HCT116 (cell line): ENCODE measurements at regions not wholly inside any gene's neighbourhood (a gene's known extent, or its start where the extent isn't known, plus 50 kb on each side); places are given as distances from the start of the nearest gene placed in this dataset.

Source experiments
- ATAC-seq: fragments of 200-7000 bp; cut with Tn5 transposase; 2 replicates; pipeline ENCODE4 v1.9.1; 2020; ENCODE audit warnings: mild to moderate bottlenecking, moderate library complexity
- BruUV-seq: library from RNA; stranded (reverse); fragments of 400-500 nt; replicated peaks from 2 replicates; lab custom pipeline; 2021; lab: Mats Ljungman, UMichigan
- CTCF ChIA-PET: fragments of 300-600 bp; sonication (Branson Sonifier 250); formaldehyde crosslinking; loops from one replicate; lab custom pipeline; 2021; ENCODE audit warnings: antibody characterized with exemption; lab: Charles Lee
- POLR2A ChIA-PET: fragments of 300-600, 350-600 bp; sonication (Branson Sonifier 250); formaldehyde crosslinking; loops from one replicate; lab custom pipeline; 2021; ENCODE audit warnings: antibody characterized with exemption; lab: Charles Lee
- RAD21 ChIA-PET, 2 experiments: fragments of 300-600 bp; sonication (Branson Sonifier 250); formaldehyde crosslinking; loops; one replicate each; lab custom pipeline; 2023; ENCODE audit warnings: low total read pairs in 2 of 2; ENCODE audit not compliant: uncharacterized antibody in 2 of 2, unreplicated experiment in 2 of 2, low non-redundant PET in 1 of 2; lab: Charles Lee
- DNase-seq: peaks from one replicate; pipeline ENCODE4 v3.0.0-alpha.2; 2010; ENCODE audit warnings: low read depth, low spot score
- H2AFZ ChIP-seq: fragments of 200-600 bp; shearing (Covaris generic), sonication (generic); 2 replicates; pipeline ENCODE4 v1.6.1; 2017; ENCODE audit warnings: low read depth, mixed run types, mixed read lengths, antibody characterized with exemption, low read length; ENCODE audit not compliant: poor library complexity, severe bottlenecking
- H3K27ac ChIP-seq: 2 replicates; pipeline ENCODE4 v1.5.1; 2012; ENCODE audit warnings: low read depth, low read length
- H3K27me3 ChIP-seq: fragments of 200-600 bp; sonication (generic); 2 replicates; pipeline ENCODE4 v1.6.1; 2016; ENCODE audit warnings: mixed run types, low read length, mixed read lengths; ENCODE audit not compliant: insufficient read depth
- H3K36me3 ChIP-seq, 2 experiments: fragments of 200-500 bp in 1 of 2; fragments of 200-600 bp in 1 of 2; sonication (Bioruptor generic) in 1 of 2; sonication (generic) in 1 of 2; 2 replicates each; pipeline versions ENCODE4 v1.5.1 to v1.6.1; 2014 to 2016; ENCODE audit warnings: low read length in 2 of 2, inconsistent platforms in 1 of 2, mixed read lengths in 1 of 2, mixed run types in 1 of 2; ENCODE audit not compliant: insufficient read depth in 2 of 2, control insufficient read depth in 1 of 2
- H3K4me1 ChIP-seq, 2 experiments: fragments of 200-600 bp in 1 of 2; sonication (generic) in 1 of 2; 2 replicates each; pipeline versions ENCODE4 v1.5.1 to v1.6.1; 2012 to 2017; ENCODE audit warnings: low read length in 2 of 2, inconsistent platforms in 1 of 2, mild to moderate bottlenecking in 1 of 2, mixed read lengths in 1 of 2, mixed run types in 1 of 2, moderate library complexity in 1 of 2; ENCODE audit not compliant: insufficient read depth in 2 of 2, control insufficient read depth in 1 of 2
- H3K4me2 ChIP-seq: fragments of 200-600 bp; sonication (generic); 2 replicates; pipeline ENCODE4 v1.6.1; 2017; ENCODE audit warnings: mixed run types, low read length, mixed read lengths
- H3K4me3 ChIP-seq, 2 experiments: fragments of 200-600 bp in 1 of 2; sonication (generic) in 1 of 2; replicated peaks in 1 of 2; 2 replicates each; pipeline ENCODE4 v1.5.1; 2011 to 2016; ENCODE audit warnings: low read length in 2 of 2, control low read depth in 1 of 2, low read depth in 1 of 2, mild to moderate bottlenecking in 1 of 2, mixed read lengths in 1 of 2, mixed run types in 1 of 2
- H3K79me2 ChIP-seq: fragments of 200-600 bp; sonication (generic); 2 replicates; pipeline ENCODE4 v1.6.1; 2017; ENCODE audit warnings: mild to moderate bottlenecking, mixed run types, low read length, moderate library complexity, mixed read lengths; ENCODE audit not compliant: insufficient read depth
- H3K9ac ChIP-seq: fragments of 200-600 bp; sonication (generic); 2 replicates; pipeline ENCODE4 v1.6.1; 2016; ENCODE audit warnings: low read length, mixed read lengths
- H3K9me2 ChIP-seq: fragments of 200-600 bp; sonication (generic), shearing (Covaris generic); 2 replicates; pipeline ENCODE4 v1.6.1; 2017; ENCODE audit warnings: mixed run types, mild to moderate bottlenecking, moderate library complexity; ENCODE audit not compliant: insufficient read depth
- H3K9me3 ChIP-seq, 2 experiments: fragments of 200-500 bp in 1 of 2; fragments of 200-600 bp in 1 of 2; sonication (Bioruptor generic) in 1 of 2; sonication (generic) in 1 of 2; 2 replicates each; pipeline ENCODE4 v1.6.1; 2014 to 2017; ENCODE audit warnings: low read length in 2 of 2, mixed read lengths in 2 of 2, inconsistent platforms in 1 of 2, low read depth in 1 of 2, mild to moderate bottlenecking in 1 of 2, mixed run types in 1 of 2, moderate library complexity in 1 of 2; ENCODE audit not compliant: control insufficient read depth in 1 of 2, insufficient read depth in 1 of 2
- H4K20me1 ChIP-seq: fragments of 200-600 bp; sonication (generic), shearing (Covaris generic); 2 replicates; pipeline ENCODE4 v1.6.1; 2017; ENCODE audit warnings: mixed run types, mild to moderate bottlenecking, moderate library complexity; ENCODE audit not compliant: insufficient read depth
- ELF1 ChIP-seq: IDR thresholded peaks from 2 replicates; pipeline ENCODE4 v1.6.1; 2012; ENCODE audit warnings: low read depth, borderline replicate concordance
- EZH2phosphoT487 ChIP-seq: fragments of 200-600 bp; IDR thresholded peaks from 2 replicates; pipeline ENCODE4 v1.6.1; 2018; ENCODE audit warnings: antibody characterized with exemption, borderline replicate concordance
- RAD21 ChIP-seq: IDR thresholded peaks from 2 replicates; pipeline ENCODE4 v1.6.1; 2012; ENCODE audit warnings: low read depth, mild to moderate bottlenecking
- ZFX ChIP-seq: fragments of 450-650 bp; IDR thresholded peaks from 2 replicates; pipeline ENCODE4 v1.6.1; 2017
- intact Hi-C: fragments of 100-400 bp; cut with micrococcal nuclease; formaldehyde crosslinking; loops from 2 replicates; pipeline ENCODE4 v1.10.0; 2022
- TF ChIP-seq, protein P1 (sequence below), 3 experiments: fragments of 200-600 bp in 1 of 3; sonication (generic) in 1 of 3; IDR thresholded peaks in 2 of 3; conservative IDR thresholded peaks in 1 of 3; 2 replicates each; pipeline ENCODE4 v1.5.1; 2012 to 2017; ENCODE audit warnings: low read depth in 2 of 3, low read length in 2 of 3, antibody characterized with exemption in 1 of 3, borderline replicate concordance in 1 of 3, control low read depth in 1 of 3, mild to moderate bottlenecking in 1 of 3, mixed read lengths in 1 of 3, mixed run types in 1 of 3, moderate library complexity in 1 of 3; ENCODE audit not compliant: insufficient read depth in 1 of 3

DNA sequence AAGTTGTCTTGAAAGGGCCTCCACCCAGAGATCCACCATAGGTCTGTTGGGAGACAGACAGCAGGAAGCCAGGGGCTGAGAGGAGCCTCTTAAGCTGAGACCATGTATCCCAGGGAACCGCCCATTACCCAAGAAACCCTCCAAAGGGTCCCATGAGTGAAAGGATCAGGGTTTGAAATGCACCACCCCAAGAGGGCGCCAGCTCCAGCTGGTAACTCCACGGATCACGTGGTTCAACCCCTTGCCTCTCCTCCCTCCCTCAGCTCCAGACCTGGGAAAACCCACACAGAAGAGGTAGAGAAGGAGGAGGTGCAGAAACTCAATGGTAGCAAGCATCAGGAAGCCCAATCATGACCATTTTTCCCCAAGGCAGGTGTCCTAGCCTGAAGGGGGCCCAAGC is 148.7 kb downstream of the AIPL1 start:
- ChIA-PET CTCF (interaction anchor here (0.7 to 3.0 kb wide), 11 partner anchors 8 to 698 kb away, joined by 3 to 22 read pairs (median 5); no protein-coding TSS in a partner anchor), RAD21 (interaction anchor here (0.9 to 1.5 kb wide), 3 partner anchors 127 to 150 kb away, joined by 3 to 7 read pairs (median 4); no protein-coding TSS in a partner anchor), POLR2A (interaction anchor here (0.9 to 1.0 kb wide), 2 partner anchors 127 to 136 kb away, joined by 3 to 5 read pairs; no protein-coding TSS in a partner anchor)
- intact Hi-C loops, result loop anchor here (2.0 kb wide), 1 partner anchor 127 kb away; no protein-coding TSS in a partner anchor
- peak overlapping the region; percentile 28; the same call in 1 of the 2 replicates for H3K4me2 ChIP-seq
- no TSS peak for BruUV-seq
- H3K4me3 ChIP-seq, result no peak overlapping the region
- peak; percentile 88 for ATAC-seq
- peak; percentile 40 for DNase-seq
- H3K79me2 ChIP-seq, result no peaks in the 10 kb centered on the region
- H3K9me3 ChIP-seq, result no peaks in the 10 kb centered on the region
- no peak overlapping the region for H3K27ac ChIP-seq
- no peaks in the 10 kb centered on the region for H4K20me1 ChIP-seq
- peaks cover 38% of the 10 kb centered on the region for H3K27me3 ChIP-seq
- no peak overlapping the region for H3K9ac ChIP-seq
- peaks cover 0 to 3% of the 10 kb centered on the region in 2 experiments; a peak in 2 of 4 replicates for H3K4me1 ChIP-seq
- TF ChIP-seq EZH2phosphoT487, result no peak
- TF ChIP-seq ZFX, result no peak
- TF ChIP-seq, protein P1, sequence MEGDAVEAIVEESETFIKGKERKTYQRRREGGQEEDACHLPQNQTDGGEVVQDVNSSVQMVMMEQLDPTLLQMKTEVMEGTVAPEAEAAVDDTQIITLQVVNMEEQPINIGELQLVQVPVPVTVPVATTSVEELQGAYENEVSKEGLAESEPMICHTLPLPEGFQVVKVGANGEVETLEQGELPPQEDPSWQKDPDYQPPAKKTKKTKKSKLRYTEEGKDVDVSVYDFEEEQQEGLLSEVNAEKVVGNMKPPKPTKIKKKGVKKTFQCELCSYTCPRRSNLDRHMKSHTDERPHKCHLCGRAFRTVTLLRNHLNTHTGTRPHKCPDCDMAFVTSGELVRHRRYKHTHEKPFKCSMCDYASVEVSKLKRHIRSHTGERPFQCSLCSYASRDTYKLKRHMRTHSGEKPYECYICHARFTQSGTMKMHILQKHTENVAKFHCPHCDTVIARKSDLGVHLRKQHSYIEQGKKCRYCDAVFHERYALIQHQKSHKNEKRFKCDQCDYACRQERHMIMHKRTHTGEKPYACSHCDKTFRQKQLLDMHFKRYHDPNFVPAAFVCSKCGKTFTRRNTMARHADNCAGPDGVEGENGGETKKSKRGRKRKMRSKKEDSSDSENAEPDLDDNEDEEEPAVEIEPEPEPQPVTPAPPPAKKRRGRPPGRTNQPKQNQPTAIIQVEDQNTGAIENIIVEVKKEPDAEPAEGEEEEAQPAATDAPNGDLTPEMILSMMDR (IDR thresholded peaks at IDR 0.05 in 2 of 3, conservative IDR thresholded peaks at IDR 0.05 in 1 of 3; ENCODE audit: borderline replicate concordance in 1 of 3, insufficient read depth in 1 of 3, low read depth in 2 of 3, low read length in 2 of 3), result peak; percentile 46 to 62 (median 58); a peak in 5 of 6 replicates
- TF ChIP-seq RAD21, result peak; percentile 61
- TF ChIP-seq ELF1, result no peak
- no peaks in the 10 kb centered on the region for H3K36me3 ChIP-seq
- H3K9me2 ChIP-seq, result no peaks in the 10 kb centered on the region
- no peak overlapping the region for H2AFZ ChIP-seq

DNA sequence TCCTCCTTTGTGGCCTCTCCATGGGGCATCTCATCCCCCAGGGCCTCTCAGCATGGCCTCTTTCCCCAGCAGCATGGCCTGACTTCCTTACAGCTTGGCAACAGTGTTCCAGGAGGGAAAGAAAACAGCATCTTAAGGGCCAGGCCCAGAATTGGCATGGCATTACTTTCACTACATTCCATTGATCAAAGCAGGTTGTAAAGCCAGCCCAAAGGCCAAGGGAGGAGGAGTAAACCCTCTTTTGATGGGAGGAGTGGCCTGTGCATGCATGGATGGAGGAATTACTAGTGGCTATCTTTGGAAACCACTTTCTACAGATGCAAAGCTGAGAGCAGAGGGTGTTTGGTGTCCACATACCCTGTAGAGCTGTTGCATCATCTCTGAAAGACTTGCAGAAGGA is 149.4 kb downstream of the AIPL1 start:
- DNase-seq (no peak), ATAC-seq (no peak)
- Histone ChIP-seq H3K9ac (no peak overlapping the region), H3K27ac (no peak overlapping the region), H3K9me2 (no peaks in the 10 kb centered on the region), H3K4me3 (no peak overlapping the region), H3K9me3 (no peaks in the 10 kb centered on the region), H2AFZ (no peak overlapping the region), H3K79me2 (no peaks in the 10 kb centered on the region), H3K27me3 (peaks cover 41% of the 10 kb centered on the region), H4K20me1 (no peaks in the 10 kb centered on the region), H3K4me2 (no peak overlapping the region), H3K36me3 (no peaks in the 10 kb centered on the region), H3K4me1 (no peaks in the 10 kb centered on the region; a peak in 1 of 4 replicates)
- POLR2A ChIA-PET, result no interaction called here
- intact Hi-C loops, result no loop called here
- no TSS peak for BruUV-seq
- CTCF ChIA-PET, result interaction anchor here (2.0 to 3.0 kb wide), 3 partner anchors 127 to 150 kb away, joined by 8 to 22 read pairs (median 10); no protein-coding TSS in a partner anchor
- no peak for TF ChIP-seq ZFX
- RAD21 ChIA-PET, result interaction anchor here in 1 of 2 experiments (1.5 kb wide), 1 partner anchor 128 kb away, joined by 7 read pairs; no protein-coding TSS in a partner anchor
